Limb (tissue), 2 donors: ENCODE measurements at regions not wholly inside any gene's neighbourhood (a gene's known extent, or its start where the extent isn't known, plus 50 kb on each side); places are given as distances from the start of the nearest gene placed in this dataset.
"Not testable (repeated sequence)": the region's sequence is repeated elsewhere in the genome, so short reads cannot be mapped to it uniquely, and the experiment has no call there.

Experiments used
- DNase-seq, 2 donors: peaks; one replicate each; pipeline ENCODE4 v3.0.0-alpha.2; 2016; ENCODE audit errors: extremely low spot score in 2 of 2

DNA sequence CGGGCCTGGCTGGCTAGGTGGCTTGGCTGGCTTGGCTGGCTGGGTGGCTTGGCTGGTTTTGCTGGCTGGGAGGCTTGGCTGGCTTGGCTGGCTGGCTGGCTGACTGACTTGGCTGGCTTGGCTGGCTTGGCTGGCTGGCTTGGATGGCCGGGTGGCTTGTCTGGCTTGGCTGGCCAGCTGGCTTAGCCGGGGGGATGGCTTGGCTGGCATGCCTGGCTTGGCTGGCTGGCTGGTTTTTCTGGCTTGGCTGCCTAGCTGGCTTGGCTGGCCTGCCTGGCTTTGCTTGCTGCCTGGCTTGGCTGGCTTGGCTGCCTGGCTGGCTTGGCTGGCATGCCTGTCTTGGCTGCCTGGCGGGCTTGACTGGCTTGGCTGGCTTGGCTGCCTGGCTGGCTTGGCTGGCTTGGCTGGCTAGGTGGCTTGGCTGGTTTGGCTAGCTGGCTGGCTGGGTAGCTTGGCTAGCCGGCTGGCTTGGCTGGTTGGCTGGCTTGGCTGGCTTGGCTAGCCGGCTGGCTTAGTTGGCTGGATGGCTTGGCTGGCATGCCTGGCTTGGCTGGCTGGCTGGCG, 2829.6 kb downstream of the RPIA start:
- not testable (repeated sequence) for DNase-seq

DNA sequence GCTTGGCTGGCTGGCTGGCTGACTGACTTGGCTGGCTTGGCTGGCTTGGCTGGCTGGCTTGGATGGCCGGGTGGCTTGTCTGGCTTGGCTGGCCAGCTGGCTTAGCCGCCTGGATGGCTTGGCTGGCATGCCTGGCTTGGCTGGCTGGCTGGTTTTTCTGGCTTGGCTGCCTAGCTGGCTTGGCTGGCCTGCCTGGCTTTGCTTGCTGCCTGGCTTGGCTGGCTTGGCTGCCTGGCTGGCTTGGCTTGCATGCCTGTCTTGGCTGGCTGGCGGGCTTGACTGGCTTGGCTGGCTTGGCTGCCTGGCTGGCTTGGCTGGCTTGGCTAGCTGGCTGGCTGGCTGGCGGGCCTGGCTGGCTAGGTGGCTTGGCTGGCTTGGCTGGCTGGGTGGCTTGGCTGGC, 2830.5 kb downstream of the RPIA start:
- DNase-seq, result not testable (repeated sequence)

DNA sequence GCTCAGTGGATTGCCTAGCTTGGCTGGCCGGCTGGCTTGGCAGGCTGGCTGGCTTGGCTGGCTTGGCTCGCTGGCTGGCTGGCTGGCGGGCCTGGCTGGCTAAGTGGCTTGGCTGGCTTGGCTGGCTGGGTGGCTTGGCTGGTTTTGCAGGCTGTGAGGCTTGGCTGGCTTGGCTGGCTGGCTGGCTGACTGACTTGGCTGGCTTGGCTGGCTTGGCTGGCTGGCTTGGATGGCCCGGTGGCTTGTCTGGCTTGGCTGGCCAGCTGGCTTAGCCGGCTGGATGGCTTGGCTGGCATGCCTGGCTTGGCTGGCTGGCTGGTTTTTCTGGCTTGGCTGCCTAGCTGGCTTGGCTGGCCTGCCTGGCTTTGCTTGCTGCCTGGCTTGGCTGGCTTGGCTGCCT, 2831.4 kb downstream of the RPIA start:
- not testable (repeated sequence) for DNase-seq

DNA sequence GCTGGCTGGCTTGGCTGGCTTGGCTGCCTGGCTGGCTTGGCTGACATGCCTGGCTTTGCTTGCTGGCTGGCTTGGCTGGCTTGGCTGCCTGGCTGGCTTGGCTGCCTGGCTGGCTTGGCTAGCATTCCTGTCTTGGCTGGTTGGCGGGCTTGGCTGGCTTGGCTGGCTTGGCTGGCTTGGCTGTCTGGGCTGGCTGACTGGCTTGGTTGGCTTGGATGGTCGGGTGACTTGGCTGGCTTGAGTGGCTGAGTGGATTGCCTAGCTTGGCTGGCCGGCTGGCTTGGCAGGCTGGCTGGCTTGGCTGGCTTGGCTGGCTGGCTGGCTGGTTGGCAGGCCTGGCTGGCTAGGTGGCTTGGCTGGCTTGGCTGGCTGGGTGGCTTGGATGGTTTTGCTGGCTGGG, 2832.3 kb downstream of the RPIA start:
- not testable (repeated sequence) for DNase-seq

DNA sequence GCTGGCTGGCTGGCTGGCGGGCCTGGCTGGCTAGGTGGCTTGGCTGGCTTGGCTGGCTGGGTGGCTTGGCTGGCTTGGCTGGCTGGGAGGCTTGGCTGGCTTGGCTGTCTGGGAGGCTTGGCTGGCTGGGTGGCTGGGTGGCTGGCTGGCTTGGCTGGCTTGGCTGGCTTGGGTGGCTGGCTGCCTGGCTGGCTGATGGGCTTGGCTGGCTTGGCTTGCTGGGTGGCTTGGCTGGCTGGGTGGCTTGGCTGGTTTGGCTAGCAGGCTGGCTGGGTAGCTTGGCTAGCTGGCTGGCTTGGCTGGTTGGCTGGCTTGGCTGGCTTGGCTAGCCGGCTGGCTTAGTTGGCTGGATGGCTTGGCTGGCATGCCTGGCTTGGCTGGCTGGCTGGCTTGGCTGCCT, 2834.1 kb downstream of the RPIA start:
- DNase-seq, result not testable (repeated sequence)

DNA sequence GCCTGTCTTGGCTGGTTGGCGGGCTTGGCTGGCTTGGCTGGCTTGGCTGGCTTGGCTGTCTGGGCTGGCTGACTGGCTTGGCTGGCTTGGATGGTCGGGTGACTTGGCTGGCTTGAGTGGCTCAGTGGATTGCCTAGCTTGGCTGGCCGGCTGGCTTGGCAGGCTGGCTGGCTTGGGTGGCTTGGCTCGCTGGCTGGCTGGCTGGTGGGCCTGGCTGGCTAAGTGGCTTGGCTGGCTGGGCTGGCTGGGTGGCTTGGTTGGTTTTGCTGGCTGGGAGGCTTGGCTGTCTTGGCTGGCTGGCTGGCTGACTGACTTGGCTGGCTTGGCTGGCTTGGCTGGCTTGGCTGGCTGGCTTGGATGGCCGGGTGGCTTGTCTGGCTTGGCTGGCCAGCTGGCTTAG, 2834.6 kb downstream of the RPIA start:
- DNase-seq, result not testable (repeated sequence)

DNA sequence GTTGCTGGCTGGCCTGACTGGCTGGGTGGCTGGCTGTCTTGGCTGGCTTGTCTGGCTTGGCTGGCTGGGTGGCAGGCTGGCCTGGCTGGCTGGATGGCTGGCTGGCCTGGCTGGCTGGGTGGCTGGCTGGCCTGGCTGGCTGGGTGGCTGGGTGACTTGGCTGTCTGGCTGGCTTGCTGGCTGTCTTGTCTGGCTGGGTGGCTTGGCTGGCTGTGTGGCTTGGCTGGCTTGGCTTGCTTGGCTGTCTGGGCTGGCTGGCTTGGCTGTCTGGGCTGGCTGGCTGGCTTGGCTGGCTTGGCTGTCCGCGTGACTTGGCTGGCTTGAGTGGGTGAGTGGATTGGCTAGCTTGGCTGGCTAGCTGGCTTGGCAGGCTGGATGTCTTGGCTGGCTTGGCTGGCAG, 2835.6 kb downstream of the RPIA start:
- DNase-seq, result not testable (repeated sequence)

DNA sequence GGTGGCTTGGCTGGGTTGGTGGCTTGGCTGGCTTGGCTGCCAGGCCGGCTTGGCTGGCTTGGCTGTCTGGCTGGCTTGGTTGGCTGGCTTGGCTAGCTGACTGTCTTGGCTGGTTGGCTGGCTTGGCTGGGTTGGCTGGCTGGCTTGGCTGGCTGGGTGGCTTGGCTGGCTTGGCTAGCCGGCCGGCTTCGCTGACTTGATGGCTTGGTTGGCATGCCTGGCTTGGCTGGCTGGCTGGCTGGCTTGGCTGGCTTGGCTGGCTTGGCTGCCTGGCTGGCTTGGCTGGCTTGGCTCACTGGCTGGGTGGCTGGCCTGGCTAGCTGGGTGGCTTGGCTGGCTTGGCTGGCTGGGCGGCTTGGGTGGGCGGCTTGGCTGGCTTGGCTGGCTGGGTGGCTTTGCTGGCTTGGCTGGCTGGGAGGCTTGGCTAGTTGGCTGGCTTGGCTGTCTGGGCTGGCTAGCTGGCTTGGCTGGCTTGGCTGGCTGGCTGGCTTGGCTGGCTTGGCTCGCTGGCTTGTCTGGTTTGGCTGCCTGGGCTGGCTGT, 2836.1 kb downstream of the RPIA start:
- DNase-seq, result not testable (repeated sequence)

DNA sequence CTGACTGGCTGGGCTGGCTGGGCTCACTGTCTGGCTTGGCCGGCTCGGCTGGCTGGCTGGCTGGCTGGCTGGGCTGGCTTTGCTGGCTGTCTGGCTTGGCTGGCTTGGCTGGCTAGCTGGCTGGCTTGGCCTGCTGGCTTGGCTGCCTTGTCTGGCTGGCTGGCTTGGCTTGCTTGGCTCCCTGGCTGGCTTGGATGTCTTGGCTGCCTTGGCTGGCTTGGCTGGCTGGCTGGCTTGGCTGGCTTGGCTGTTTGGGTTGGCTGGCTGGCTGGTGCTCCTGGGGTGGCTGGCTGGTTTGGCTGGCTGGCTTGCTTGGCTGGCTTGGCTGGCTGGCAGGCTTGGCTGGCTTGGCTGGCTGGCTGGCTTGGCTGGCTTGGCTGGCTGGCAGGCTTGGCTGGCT, 2836.9 kb downstream of the RPIA start:
- not testable (repeated sequence) for DNase-seq

DNA sequence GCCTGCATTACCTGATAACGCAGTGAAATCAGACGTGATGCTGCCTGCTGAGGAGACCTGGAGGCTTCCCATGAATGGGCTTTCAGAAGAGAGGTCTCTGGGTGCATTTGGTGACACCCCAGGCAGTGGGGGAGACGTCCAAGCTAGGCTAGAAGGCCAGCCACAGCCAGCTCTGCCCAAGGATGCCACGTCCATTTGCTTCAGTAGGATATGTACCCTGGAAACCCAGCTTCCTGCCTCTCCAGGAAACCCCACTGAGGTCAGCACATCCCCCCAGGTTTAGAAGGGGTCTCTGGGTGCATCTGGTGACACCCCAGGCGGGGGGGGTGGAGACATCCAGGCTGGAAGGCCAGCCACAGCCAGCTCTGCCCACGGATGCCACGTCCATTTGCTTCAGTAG, 2844.6 kb downstream of the RPIA start:
- not testable (repeated sequence) for DNase-seq

DNA sequence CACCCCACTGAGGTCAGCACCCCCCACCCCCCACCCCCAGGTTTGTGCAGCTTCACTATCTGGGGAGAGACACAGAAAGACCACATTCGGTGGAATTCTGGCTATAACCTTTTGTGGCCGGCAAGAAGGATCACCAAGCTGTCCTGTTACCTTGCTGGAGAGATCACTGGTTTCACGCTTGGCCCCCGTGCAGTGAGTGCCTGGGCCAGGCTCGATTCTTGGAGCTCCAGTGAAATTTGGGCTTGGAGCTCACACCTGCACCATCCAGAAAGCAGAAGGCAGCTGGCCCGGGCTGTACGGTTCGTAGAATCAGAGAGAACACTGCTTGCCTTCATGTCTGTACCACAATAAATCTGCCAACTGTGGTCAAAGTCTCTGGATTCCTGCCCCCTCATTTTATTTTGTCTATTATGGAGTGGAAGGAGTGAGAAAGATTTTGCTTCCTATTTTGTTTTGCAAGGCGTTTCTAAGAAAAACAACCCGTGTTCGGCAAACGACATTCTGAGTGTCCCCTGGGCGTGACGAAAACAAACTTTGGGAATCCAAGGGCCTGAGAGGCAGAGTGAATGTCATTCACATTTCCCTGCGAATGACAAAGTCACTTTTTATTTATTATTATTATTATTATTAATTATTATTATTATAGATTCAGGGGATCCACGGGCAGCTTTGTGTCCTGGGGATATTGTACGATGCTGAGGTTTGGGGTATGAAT, 2845.2 kb downstream of the RPIA start:
- not testable (repeated sequence) for DNase-seq

DNA sequence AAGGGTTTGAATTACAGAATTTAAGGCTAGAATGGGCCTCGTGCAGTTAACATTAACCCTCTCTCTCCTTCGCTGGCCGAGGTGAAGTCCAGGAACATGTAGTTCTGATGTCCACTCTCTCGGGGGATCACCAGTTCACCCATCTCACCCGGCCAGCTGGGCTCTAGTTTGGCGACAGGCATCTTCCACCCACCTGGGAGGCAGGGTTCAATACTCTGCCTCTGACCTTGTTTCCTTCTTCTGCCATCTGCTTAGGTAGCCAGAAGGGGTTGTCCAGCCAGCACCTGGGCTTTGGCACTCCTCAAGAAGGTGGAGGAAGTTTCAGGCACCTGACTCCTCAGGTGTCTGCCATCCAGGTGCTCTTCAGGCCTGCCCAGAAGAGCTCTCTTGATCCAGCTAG, 2857.8 kb downstream of the RPIA start:
- not testable (repeated sequence) for DNase-seq

DNA sequence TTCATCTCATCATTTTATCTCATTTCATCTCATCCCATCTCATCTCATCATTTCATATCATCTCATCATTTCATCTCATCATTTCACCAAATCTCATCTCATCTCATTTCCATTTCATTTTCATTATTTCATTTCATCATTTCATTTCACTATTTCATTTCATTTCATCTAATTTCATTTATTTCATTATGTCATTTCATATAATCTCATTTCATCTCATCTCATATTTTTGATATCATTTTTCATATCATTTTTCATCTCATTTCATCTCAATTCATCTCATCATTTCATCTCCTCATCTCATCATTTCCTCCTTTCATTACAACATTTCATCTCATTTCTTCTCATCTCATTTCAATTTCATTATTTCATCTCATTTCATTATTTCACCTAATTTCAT, 2866.8 kb downstream of the RPIA start:
- not testable (repeated sequence) for DNase-seq

DNA sequence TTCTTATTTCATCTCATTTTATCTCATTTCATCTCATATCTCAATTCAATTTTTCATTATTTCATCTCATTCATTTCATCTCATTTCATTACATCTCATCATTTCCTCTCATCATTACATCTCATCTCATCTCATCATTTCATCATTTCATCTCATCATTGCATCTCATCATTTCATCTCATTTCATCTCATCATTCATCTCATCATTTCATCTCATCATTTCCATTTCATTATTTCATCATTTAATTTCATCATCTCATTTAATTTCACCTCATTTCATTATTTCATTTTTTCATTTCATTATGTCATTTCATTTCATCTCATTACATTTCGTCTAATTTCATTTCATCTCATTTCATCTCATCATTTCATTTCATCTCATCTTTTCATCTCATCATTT, 2867.8 kb downstream of the RPIA start:
- DNase-seq, result not testable (repeated sequence)

DNA sequence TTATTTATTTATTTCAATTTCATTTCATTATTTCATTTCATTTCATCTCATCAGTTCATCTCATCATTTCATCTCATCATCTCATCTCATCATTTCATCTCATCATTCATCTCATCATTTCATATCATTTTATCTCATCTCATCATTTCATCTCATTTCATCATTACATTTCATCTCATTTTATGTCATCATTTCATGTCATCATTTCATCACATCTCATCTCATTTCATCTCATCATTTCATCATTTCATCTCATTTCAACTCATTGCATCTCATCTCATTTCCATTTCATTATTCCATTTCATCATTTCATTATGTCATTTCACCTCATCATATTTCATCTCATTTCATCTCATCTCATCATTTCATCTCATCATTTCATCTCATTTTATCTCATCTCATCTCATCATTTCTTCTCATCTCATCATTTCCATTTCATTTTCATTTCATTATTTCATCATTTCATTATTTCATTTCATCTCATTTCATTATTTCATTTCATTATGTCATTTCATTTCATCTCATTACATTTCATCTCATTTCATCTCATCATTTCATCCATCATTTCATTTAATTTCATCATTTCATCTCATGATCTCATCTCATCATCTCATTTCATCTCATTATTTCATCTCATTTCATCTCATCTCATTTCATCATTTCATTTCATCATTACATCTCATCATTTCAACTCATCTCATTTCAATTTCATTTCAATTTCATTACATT, 2868.6 kb downstream of the RPIA start:
- not testable (repeated sequence) for DNase-seq

DNA sequence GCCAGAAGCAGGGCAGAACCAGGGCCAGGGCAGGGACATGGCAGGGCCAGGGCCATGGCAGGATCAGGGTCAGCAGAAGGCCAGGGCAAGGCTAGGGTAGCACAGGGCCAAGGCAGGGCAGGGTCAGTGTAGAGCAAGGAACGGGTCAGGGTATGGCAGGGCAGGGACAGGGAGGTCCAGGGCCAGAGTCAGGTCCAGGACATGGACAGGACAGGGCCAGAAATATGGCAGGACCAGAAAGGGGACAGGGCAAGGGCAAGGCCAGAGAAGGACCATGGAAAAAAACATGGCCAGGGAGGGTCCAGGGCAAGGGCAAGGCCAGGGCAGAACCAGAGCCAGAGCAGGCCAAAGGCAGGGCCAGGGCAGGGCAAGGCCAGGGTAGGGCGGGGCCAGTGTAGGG, 2870.7 kb downstream of the RPIA start:
- DNase-seq, result not testable (repeated sequence)

DNA sequence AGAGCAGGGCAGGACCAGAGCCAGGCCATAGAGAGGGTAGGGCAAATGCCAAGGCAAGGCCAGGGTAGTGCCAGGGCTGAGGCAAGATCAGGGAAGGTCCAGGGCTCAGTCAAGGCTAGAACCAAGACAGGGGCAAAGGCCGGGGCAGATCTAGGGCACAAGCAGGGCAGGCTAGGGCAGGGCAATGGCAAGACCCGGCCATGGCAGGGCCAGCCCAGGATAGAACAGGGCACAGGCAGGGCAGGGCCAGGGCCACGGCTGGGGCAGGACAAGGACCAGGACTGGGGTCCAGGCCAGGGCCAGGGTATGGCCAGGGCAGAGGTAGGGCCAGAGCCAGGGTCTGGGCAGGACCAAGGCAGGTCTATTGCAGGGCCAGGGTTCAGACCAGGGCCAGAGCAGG, 2873.2 kb downstream of the RPIA start:
- DNase-seq, result not testable (repeated sequence)

DNA sequence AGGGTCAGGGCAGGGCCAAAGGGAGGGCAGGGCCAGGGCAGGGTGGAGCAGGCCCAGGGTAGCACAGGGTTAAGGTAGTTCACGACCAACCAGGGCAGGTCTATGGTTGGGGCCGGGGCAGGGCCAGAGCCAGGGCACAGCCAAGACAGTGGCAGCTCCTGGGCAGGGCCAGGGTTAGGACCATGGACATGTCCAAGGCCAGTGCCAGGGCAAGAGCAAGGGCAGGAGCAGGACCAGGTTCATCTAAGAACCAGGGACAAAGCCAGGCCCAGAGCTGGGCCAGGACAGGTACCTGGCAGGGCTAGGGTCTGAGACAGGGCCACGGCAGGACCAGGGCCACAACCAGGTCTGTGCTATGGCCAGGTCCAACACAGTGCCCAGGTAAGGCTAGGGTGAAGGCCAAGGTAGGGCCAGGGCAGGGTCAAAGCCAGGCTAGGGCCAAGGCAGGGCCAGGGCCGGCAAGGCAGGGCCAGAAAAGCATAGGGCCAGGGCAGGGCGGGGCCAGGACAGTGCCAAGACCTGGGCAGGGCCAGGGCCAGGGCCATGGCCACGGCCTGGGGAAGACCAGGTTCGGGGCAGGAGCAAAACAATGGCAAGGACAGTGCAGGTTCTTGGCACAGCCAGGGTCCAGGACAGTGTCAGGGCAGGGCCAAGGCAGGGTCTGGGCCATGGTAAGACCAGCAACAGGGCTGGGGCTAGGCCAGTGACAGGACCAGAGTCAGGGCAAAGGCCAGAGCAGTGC, 2874.4 kb downstream of the RPIA start:
- DNase-seq, result not testable (repeated sequence)

DNA sequence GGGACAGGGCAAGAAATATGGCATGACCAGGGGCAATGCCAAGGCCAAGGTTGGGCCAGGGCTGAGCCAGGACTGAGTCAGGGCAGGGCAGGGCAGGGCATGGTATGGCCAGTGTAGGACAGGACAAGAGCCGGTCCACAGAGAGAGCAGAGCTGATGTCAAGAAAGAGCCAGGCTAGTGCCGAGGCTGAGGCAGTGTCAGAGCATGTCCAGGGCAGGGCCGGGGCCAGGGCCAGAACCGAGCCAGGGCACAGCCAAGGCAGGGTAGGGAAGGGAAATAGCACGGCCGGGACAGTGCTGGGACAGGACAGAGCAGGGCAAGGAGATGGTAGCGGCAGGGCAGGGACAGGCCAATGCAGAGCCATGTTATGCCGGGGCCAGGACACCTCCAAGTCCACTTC, 2875.1 kb downstream of the RPIA start:
- not testable (repeated sequence) for DNase-seq

DNA sequence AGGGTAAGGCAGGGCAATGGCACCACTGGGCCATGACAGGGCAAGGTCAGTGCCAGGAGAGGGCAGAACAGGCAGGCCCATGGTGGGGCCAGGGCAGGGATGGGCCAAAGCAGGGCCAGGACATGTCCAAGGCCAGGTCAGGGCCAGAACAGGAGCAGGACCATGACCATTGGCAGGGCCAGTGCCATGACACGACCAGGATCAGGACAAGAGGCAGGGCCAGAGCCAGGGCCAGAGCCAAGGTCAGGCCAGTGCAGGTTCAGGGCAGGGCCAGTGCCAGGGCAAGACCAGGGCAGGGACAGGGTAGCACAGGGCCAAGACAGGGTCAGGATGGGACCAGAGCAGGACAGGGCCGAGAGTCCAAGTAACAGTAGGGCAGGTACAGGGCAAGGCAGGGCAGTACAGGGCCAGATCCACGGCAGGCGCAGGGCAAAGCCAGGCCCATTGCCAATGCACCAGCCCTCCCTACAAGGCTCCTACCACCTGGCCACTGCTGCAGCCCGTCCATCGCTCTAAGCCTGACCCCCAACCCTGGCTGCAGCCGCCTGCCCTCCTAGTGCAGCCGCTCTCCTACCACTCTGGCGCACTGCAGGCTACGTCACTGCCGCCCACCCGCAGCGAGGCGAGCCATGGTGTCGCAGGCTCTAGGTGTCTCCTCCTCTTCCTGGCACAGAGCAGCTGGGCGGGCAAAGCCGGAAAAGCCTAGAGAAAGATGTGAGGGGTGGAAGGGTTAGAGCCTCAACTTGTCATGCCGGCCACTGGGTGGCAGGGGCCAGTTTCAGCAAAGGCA, 2876.3 kb downstream of the RPIA start:
- not testable (repeated sequence) for DNase-seq
